ENCODE measurements at regions not wholly inside any gene's neighbourhood (a gene's known extent, or its start where the extent isn't known, plus 50 kb on each side); places are given as distances from the start of the nearest gene placed in this dataset.

GRCh38 chr4:13881892-13882291, 254.4 kb upstream of the BOD1L1 start:
- TF ChIP-seq CTCF (IDR thresholded peaks at IDR 0.05; ENCODE audit: low read depth, low read length, poor library complexity, severe bottlenecking) (no peak), EZH2phosphoT487 (IDR thresholded peaks at IDR 0.05; ENCODE audit: borderline replicate concordance, low read length) (no peak)

All from DOHH2 (cell line).